GM12878 (cell line): ENCODE measurements at regions not wholly inside any gene's neighbourhood (a gene's known extent, or its start where the extent isn't known, plus 50 kb on each side); places are given as distances from the start of the nearest gene placed in this dataset.
"Not testable (repeated sequence)": the region's sequence is repeated elsewhere in the genome, so short reads cannot be mapped to it uniquely, and the experiment has no call there.

ENCODE experiments used
- ATAC-seq: fragments of 200-7000 bp; cut with Tn5 transposase; 3 replicates; pipeline ENCODE4 v1.9.1; 2020; ENCODE audit warnings: mild to moderate bottlenecking, moderate library complexity
- BruUV-seq: library from RNA; stranded (reverse); fragments of 400-500 nt; replicated peaks from 2 replicates; lab custom pipeline; 2021; lab: Mats Ljungman, UMichigan
- CTCF ChIA-PET: fragments of 300-600 bp; sonication (Branson Sonifier 250); formaldehyde crosslinking; extraction: SDS; loops from one replicate; lab custom pipeline; 2021; ENCODE audit warnings: inconsistent platforms; lab: Yijun Ruan, JAX
- POLR2A ChIA-PET: fragments of 350-600 bp; formaldehyde crosslinking; extraction: SDS; loops from one replicate; lab custom pipeline; 2021; ENCODE audit warnings: inconsistent platforms; lab: Charles Lee
- RAD21 ChIA-PET: fragments of 300-600 bp; sonication (Branson Sonifier 250); formaldehyde crosslinking; loops from one replicate; lab custom pipeline; 2023; ENCODE audit warnings: antibody characterized with exemption; ENCODE audit not compliant: unreplicated experiment; lab: Charles Lee
- SMC1A ChIA-PET: fragments of 300-600 bp; sonication (Branson Sonifier 250); formaldehyde crosslinking; loops from one replicate; lab custom pipeline; 2023; ENCODE audit not compliant: unreplicated experiment, uncharacterized antibody; lab: Charles Lee
- DNase-seq: peaks from one replicate; pipeline ENCODE4 v3.0.0-alpha.2; 2011; ENCODE audit warnings: low read depth, low spot score
- FAIRE-seq: peaks from 3 replicates; lab custom pipeline; 2011; peaks lifted over from hg19 to GRCh38; lab: Jason Lieb, UNC
- H2AFZ ChIP-seq: 2 replicates; pipeline ENCODE4 v1.6.0; 2011; ENCODE audit warnings: low read depth, low read length, control low read depth; ENCODE audit not compliant: control insufficient read depth
- H3K27ac ChIP-seq: 2 replicates; pipeline ENCODE4 v1.5.1; 2011; ENCODE audit warnings: control low read depth; ENCODE audit not compliant: control insufficient read depth, insufficient read depth
- H3K27me3 ChIP-seq, 2 experiments: replicated peaks in 1 of 2; 2 replicates each; pipeline versions ENCODE4 v1.6.0 to v1.6.1; 2011; ENCODE audit warnings: low read length in 1 of 2; ENCODE audit not compliant: control insufficient read depth in 2 of 2, insufficient read depth in 2 of 2
- H3K36me3 ChIP-seq, 2 experiments: 2 replicates each; pipeline ENCODE4 v1.5.1; 2011; ENCODE audit warnings: low read length in 1 of 2; ENCODE audit not compliant: control insufficient read depth in 2 of 2, insufficient read depth in 2 of 2
- H3K4me1 ChIP-seq: 2 replicates; pipeline ENCODE4 v1.6.1; 2011; ENCODE audit warnings: mild to moderate bottlenecking, low read length, moderate library complexity, mixed read lengths; ENCODE audit not compliant: control insufficient read depth, insufficient read depth
- H3K4me2 ChIP-seq: 2 replicates; pipeline ENCODE4 v1.6.0; 2011; ENCODE audit warnings: control low read depth; ENCODE audit not compliant: control insufficient read depth, insufficient read depth
- H3K4me3 ChIP-seq: fragments of 200-600 bp; sonication (generic); 2 replicates; pipeline ENCODE4 v1.5.1; 2016
- H3K79me2 ChIP-seq: 2 replicates; pipeline ENCODE4 v1.6.0; 2011; ENCODE audit warnings: low read length; ENCODE audit not compliant: control insufficient read depth, insufficient read depth
- H3K9ac ChIP-seq: 2 replicates; pipeline ENCODE4 v1.8.0; 2011; ENCODE audit warnings: low read length, control low read depth, mixed read lengths; ENCODE audit not compliant: control insufficient read depth, insufficient read depth
- H3K9me3 ChIP-seq: replicated peaks from 3 replicates; pipeline ENCODE4 v1.5.1; 2011; ENCODE audit warnings: mild to moderate bottlenecking, low read length; ENCODE audit not compliant: control insufficient read depth, insufficient read depth
- H4K20me1 ChIP-seq: 2 replicates; pipeline ENCODE4 v1.6.0; 2011; ENCODE audit not compliant: control insufficient read depth, insufficient read depth
- CHD2 ChIP-seq: IDR thresholded peaks from 2 replicates; pipeline ENCODE4 v1.6.1; 2011; ENCODE audit warnings: low read depth, low read length, improper control_type of control experiment, borderline replicate concordance
- IRF3 ChIP-seq: fragments of 450-650 bp; IDR thresholded peaks from 2 replicates; pipeline ENCODE4 v1.6.1; 2014; ENCODE audit warnings: mild to moderate bottlenecking
- KLF5 ChIP-seq: fragments of 450-650 bp; IDR thresholded peaks from 2 replicates; pipeline ENCODE4 v1.6.1; 2014; ENCODE audit warnings: mild to moderate bottlenecking; ENCODE audit not compliant: partially characterized antibody
- PAX8 ChIP-seq: fragments of 450-650 bp; IDR thresholded peaks from 2 replicates; pipeline ENCODE4 v1.6.1; 2017; ENCODE audit warnings: mild to moderate bottlenecking, moderate library complexity
- SREBF1 ChIP-seq: IDR thresholded peaks from 2 replicates; pipeline ENCODE4 v1.6.1; 2012; ENCODE audit warnings: mild to moderate bottlenecking, low read length
- USF1 ChIP-seq: IDR thresholded peaks from 2 replicates; pipeline ENCODE4 v1.6.1; 2011; ENCODE audit warnings: borderline replicate concordance, low read depth, mild to moderate bottlenecking, moderate library complexity, mixed read lengths, low read length; ENCODE audit not compliant: insufficient read depth; ENCODE audit errors: extremely low read length
- YY1 ChIP-seq: IDR thresholded peaks from 2 replicates; pipeline ENCODE4 v1.6.1; 2011; ENCODE audit warnings: low read depth, mild to moderate bottlenecking, low read length
- WGBS: methylation state at CpG from one replicate; pipeline ENCODE4 v1.1.6; 2016; ENCODE audit warnings: low lambda C conversion rate; ENCODE audit not compliant: insufficient replicate concordance, insufficient coverage; ENCODE audit errors: missing lambda C conversion rate; 5-methylcytosine and 5-hydroxymethylcytosine counted together
- in situ Hi-C: fragments of 300-500 bp; cut with MboI; formaldehyde crosslinking; loops from 9 replicates; pipeline ENCODE4 v1.14.3; 2018; ENCODE audit warnings: mixed read lengths
- intact Hi-C: fragments of 100-400 bp; cut with micrococcal nuclease; formaldehyde crosslinking; loops from one replicate; pipeline ENCODE4 v1.14.2; 2022; ENCODE audit not compliant: unreplicated experiment

GRCh38 chr2:109727929-109728447 is 66.1 kb upstream of the RGPD5 start:
- ChIA-PET SMC1A (interaction anchor here (1.4 kb wide), 1 partner anchor 118 kb away, joined by 5 read pairs; no protein-coding TSS in a partner anchor), RAD21 (interaction anchor here (1.2 kb wide), 1 partner anchor 182 kb away, joined by 9 read pairs; no protein-coding TSS in a partner anchor), CTCF (interaction anchor here (1.5 kb wide), 1 partner anchor 182 kb away, joined by 5 read pairs; no protein-coding TSS in a partner anchor), POLR2A (no interaction called here)
- DNase-seq (no peak), FAIRE-seq (no peak), ATAC-seq (peak; percentile 18; the same call in 1 of the 3 replicates)
- Histone ChIP-seq H3K4me1 (peaks cover 9% of the 10 kb centered on the region), H3K9ac (no peak overlapping the region), H3K4me3 (no peak overlapping the region), H3K27me3 (no peaks in the 10 kb centered on the region), H3K4me2 (no peak overlapping the region), H3K36me3 (no peaks in the 10 kb centered on the region), H2AFZ (0 out of 2 replicates have a peak overlapping the region, but pooled peaks have one; percentile 10), H3K9me3 (peaks cover 6% of the 10 kb centered on the region; the same call in 2 of the 3 replicates), H3K79me2 (no peaks in the 10 kb centered on the region), H4K20me1 (no peaks in the 10 kb centered on the region), H3K27ac (no peak overlapping the region)
- intact Hi-C loops (no loop called here), in situ Hi-C loops (no loop called here)
- 36% methylated on average over 4 of the region's 4 CpGs for WGBS
- BruUV-seq = no TSS peak
- TF ChIP-seq USF1 (no peak), IRF3 (no peak), CHD2 (no peak), PAX8 (no peak), YY1 (0 out of 2 replicates have a peak, but pooled peaks have one; percentile 11), SREBF1 (no peak), KLF5 (no peak)

GRCh38 chr2:109733746-109734145 is 60.4 kb upstream of the RGPD5 start:
- intact Hi-C loops = loop anchor here (2.0 kb wide), 1 partner anchor 121 kb away; the partner anchor contains the start of gene SEPTIN10
- RAD21 ChIA-PET = interaction anchor here (1.1 to 4.7 kb wide), 4 partner anchors 22 to 216 kb away, joined by 3 to 74 read pairs (median 4); no protein-coding TSS in a partner anchor
- CTCF ChIA-PET = interaction anchor here (2.7 to 5.5 kb wide), 2 partner anchors 124 to 188 kb away, joined by 13 to 163 read pairs; no protein-coding TSS in a partner anchor
- H2AFZ ChIP-seq, H3K79me2 ChIP-seq, H3K27ac ChIP-seq, H3K9me3 ChIP-seq, DNase-seq, H3K9ac ChIP-seq, H3K27me3 ChIP-seq, BruUV-seq, H4K20me1 ChIP-seq, FAIRE-seq, in situ Hi-C loops, ATAC-seq, H3K36me3 ChIP-seq, H3K4me2 ChIP-seq, H3K4me3 ChIP-seq, H3K4me1 ChIP-seq, POLR2A ChIA-PET: not testable (repeated sequence)
- WGBS = 66% methylated on average over 14 of the region's 14 CpGs
- SMC1A ChIA-PET = interaction anchor here (0.6 to 5.0 kb wide), 5 partner anchors 121 to 607 kb away, joined by 3 to 88 read pairs (median 3); no protein-coding TSS in a partner anchor
